SK-N-SH treated with all-trans-retinoic acid at 6 μM for 48 hours (cell line): ENCODE measurements at regions not wholly inside any gene's neighbourhood (a gene's known extent, or its start where the extent isn't known, plus 50 kb on each side); places are given as distances from the start of the nearest gene placed in this dataset.

Experiments
- ATAC-seq: fragments of 200-7000 bp; cut with Tn5 transposase; 3 replicates; pipeline ENCODE4 v1.9.1; 2020; ENCODE audit warnings: mild to moderate bottlenecking, moderate library complexity
- BACH2 ChIP-seq: fragments of 250-450 bp; sonication (Bioruptor Pico); IDR thresholded peaks from 2 replicates; pipeline ENCODE4 v1.9.0; 2021; ENCODE audit warnings: mild to moderate bottlenecking, borderline replicate concordance
- CSDC2 ChIP-seq: fragments of 250-450 bp; sonication (Bioruptor Pico); IDR thresholded peaks from 2 replicates; pipeline ENCODE4 v1.5.0; 2020; ENCODE audit warnings: mild to moderate bottlenecking, moderate library complexity
- ESRRG ChIP-seq: fragments of 250-450 bp; sonication (Bioruptor Pico); IDR thresholded peaks from 2 replicates; pipeline ENCODE4 v1.6.1; 2021; ENCODE audit warnings: mild to moderate bottlenecking
- GLIS3 ChIP-seq: fragments of 250-450 bp; sonication (Bioruptor Pico); IDR thresholded peaks from 2 replicates; pipeline ENCODE4 v1.5.0; 2020; ENCODE audit warnings: mild to moderate bottlenecking, moderate library complexity
- ISL1 ChIP-seq: fragments of 250-450 bp; sonication (Bioruptor Pico); IDR thresholded peaks from 2 replicates; pipeline ENCODE4 v2.1.2; 2022; ENCODE audit warnings: mild to moderate bottlenecking, moderate library complexity
- OSR1 ChIP-seq: fragments of 250-450 bp; sonication (Bioruptor Pico); IDR thresholded peaks from 2 replicates; pipeline ENCODE4 v1.8.0; 2022; ENCODE audit warnings: moderate library complexity, mild to moderate bottlenecking, inconsistent platforms
- PATZ1 ChIP-seq: fragments of 250-450 bp; sonication (Bioruptor Pico); IDR thresholded peaks from 2 replicates; pipeline ENCODE4 v1.8.0; 2020; ENCODE audit warnings: mild to moderate bottlenecking, moderate library complexity, borderline replicate concordance
- PPARA ChIP-seq: fragments of 250-450 bp; sonication (Bioruptor Pico); IDR thresholded peaks from 2 replicates; pipeline ENCODE4 v1.5.0; 2020; ENCODE audit warnings: mild to moderate bottlenecking, borderline replicate concordance
- SNAI2 ChIP-seq: fragments of 250-450 bp; sonication (Bioruptor Pico); IDR thresholded peaks from 2 replicates; pipeline ENCODE4 v1.5.0; 2020; ENCODE audit warnings: mild to moderate bottlenecking, moderate library complexity
- TCF4 ChIP-seq: fragments of 250-450 bp; sonication (Bioruptor Pico); IDR thresholded peaks from 2 replicates; pipeline ENCODE4 v1.8.0; 2021; ENCODE audit warnings: mild to moderate bottlenecking, moderate library complexity, borderline replicate concordance
- TOX ChIP-seq: fragments of 250-450 bp; sonication (Bioruptor Pico); IDR thresholded peaks from 2 replicates; pipeline ENCODE4 v1.8.0; 2021; ENCODE audit warnings: mild to moderate bottlenecking, moderate library complexity, borderline replicate concordance
- ZC3H10 ChIP-seq: fragments of 250-450 bp; sonication (Bioruptor Pico); IDR thresholded peaks from 2 replicates; pipeline ENCODE4 v1.5.1; 2021; ENCODE audit warnings: mild to moderate bottlenecking, moderate library complexity
- ZFP3 ChIP-seq: fragments of 250-450 bp; sonication (Bioruptor Pico); IDR thresholded peaks from 2 replicates; pipeline ENCODE4 v1.5.0; 2020; ENCODE audit warnings: mild to moderate bottlenecking, moderate library complexity
- ZFP30 ChIP-seq: fragments of 450-650 bp; formaldehyde crosslinking; IDR thresholded peaks from 2 replicates; pipeline ENCODE4 v1.5.0; 2022; ENCODE audit warnings: mild to moderate bottlenecking, moderate library complexity
- ZNF565 ChIP-seq: fragments of 450-650 bp; formaldehyde crosslinking; conservative IDR thresholded peaks from 2 replicates; pipeline ENCODE4 v1.5.0; 2020; ENCODE audit warnings: low read depth, mild to moderate bottlenecking, moderate library complexity
- ZNF70 ChIP-seq: fragments of 450-650 bp; formaldehyde crosslinking; IDR thresholded peaks from 2 replicates; pipeline ENCODE4 v1.5.0; 2020; ENCODE audit warnings: mild to moderate bottlenecking, moderate library complexity
- ZNF8 ChIP-seq: fragments of 450-650 bp; formaldehyde crosslinking; IDR thresholded peaks from 2 replicates; pipeline ENCODE4 v1.5.0; 2020; ENCODE audit warnings: mild to moderate bottlenecking, moderate library complexity
- TF ChIP-seq, protein P1 (sequence below): fragments of 250-450 bp; sonication (Bioruptor Pico); IDR thresholded peaks from 2 replicates; pipeline ENCODE4 v1.5.1; 2020; ENCODE audit warnings: low read depth, mild to moderate bottlenecking, moderate library complexity
- TF ChIP-seq, protein P2 (sequence below): fragments of 250-450 bp; sonication (Bioruptor Pico); IDR thresholded peaks from 2 replicates; pipeline ENCODE4 v1.5.1; 2021; ENCODE audit warnings: mild to moderate bottlenecking, moderate library complexity
- TF ChIP-seq, protein P3 (sequence below): fragments of 250-450 bp; sonication (Bioruptor Pico); IDR thresholded peaks from 2 replicates; pipeline ENCODE4 v1.8.0; 2021; ENCODE audit warnings: low read depth, mild to moderate bottlenecking, moderate library complexity, borderline replicate concordance
- TF ChIP-seq, protein P4 (sequence below): fragments of 250-450 bp; sonication (Bioruptor Pico); IDR thresholded peaks from 2 replicates; pipeline ENCODE4 v1.5.0; 2020; ENCODE audit warnings: mild to moderate bottlenecking, moderate library complexity

GRCh38 chr1:116311756-116312680 is 61.0 kb upstream of the ATP1A1 start (continued):
- TF ChIP-seq, protein P1, sequence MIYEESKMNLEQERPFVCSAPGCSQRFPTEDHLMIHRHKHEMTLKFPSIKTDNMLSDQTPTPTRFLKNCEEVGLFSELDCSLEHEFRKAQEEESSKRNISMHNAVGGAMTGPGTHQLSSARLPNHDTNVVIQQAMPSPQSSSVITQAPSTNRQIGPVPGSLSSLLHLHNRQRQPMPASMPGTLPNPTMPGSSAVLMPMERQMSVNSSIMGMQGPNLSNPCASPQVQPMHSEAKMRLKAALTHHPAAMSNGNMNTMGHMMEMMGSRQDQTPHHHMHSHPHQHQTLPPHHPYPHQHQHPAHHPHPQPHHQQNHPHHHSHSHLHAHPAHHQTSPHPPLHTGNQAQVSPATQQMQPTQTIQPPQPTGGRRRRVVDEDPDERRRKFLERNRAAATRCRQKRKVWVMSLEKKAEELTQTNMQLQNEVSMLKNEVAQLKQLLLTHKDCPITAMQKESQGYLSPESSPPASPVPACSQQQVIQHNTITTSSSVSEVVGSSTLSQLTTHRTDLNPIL: no peak
- no peak for TF ChIP-seq BACH2 (CRISPR knock-in tag)
- no peak for TF ChIP-seq ZNF70 (CRISPR knock-in tag)
- TF ChIP-seq GLIS3 (CRISPR knock-in tag): no peak
- no peak for TF ChIP-seq ZNF8 (CRISPR knock-in tag)
- TF ChIP-seq, all 23 proteins: peak for 0

DNA sequence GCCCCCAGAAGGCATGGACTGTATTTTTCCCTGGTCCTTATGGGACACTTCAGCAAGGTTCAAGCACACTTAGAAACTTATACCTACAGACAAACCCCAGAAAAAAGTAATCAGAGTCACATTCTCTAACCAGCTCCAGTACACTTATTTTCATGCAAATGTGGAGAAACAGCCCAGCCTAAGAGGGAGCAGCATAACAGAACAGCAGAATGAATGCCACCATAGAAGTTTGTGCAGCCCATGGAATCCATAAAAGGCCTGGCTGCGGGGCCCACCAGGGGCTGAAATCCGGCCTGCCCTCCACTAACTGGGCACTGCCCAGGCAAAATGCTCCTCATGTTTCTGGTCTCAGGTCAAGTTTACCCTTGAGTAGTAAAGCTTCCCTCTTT is 60.4 kb upstream of the ATP1A1 start:
- no peak for ATAC-seq
- no peak for TF ChIP-seq SNAI2
- TF ChIP-seq, protein P2, sequence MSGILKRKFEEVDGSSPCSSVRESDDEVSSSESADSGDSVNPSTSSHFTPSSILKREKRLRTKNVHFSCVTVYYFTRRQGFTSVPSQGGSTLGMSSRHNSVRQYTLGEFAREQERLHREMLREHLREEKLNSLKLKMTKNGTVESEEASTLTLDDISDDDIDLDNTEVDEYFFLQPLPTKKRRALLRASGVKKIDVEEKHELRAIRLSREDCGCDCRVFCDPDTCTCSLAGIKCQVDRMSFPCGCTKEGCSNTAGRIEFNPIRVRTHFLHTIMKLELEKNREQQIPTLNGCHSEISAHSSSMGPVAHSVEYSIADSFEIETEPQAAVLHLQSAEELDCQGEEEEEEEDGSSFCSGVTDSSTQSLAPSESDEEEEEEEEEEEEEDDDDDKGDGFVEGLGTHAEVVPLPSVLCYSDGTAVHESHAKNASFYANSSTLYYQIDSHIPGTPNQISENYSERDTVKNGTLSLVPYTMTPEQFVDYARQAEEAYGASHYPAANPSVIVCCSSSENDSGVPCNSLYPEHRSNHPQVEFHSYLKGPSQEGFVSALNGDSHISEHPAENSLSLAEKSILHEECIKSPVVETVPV (CRISPR knock-in tag): no peak
- TF ChIP-seq PATZ1 (CRISPR knock-in tag): no peak
- TF ChIP-seq OSR1 (CRISPR knock-in tag): no peak
- TF ChIP-seq GLIS3 (CRISPR knock-in tag): no peak
- TF ChIP-seq CSDC2 (CRISPR knock-in tag): no peak
- no peak for TF ChIP-seq ZC3H10 (CRISPR knock-in tag)
- no peak for TF ChIP-seq PPARA
- TF ChIP-seq ISL1 (CRISPR knock-in tag): no peak
- TF ChIP-seq BACH2 (CRISPR knock-in tag): no peak
- TF ChIP-seq, protein P3, sequence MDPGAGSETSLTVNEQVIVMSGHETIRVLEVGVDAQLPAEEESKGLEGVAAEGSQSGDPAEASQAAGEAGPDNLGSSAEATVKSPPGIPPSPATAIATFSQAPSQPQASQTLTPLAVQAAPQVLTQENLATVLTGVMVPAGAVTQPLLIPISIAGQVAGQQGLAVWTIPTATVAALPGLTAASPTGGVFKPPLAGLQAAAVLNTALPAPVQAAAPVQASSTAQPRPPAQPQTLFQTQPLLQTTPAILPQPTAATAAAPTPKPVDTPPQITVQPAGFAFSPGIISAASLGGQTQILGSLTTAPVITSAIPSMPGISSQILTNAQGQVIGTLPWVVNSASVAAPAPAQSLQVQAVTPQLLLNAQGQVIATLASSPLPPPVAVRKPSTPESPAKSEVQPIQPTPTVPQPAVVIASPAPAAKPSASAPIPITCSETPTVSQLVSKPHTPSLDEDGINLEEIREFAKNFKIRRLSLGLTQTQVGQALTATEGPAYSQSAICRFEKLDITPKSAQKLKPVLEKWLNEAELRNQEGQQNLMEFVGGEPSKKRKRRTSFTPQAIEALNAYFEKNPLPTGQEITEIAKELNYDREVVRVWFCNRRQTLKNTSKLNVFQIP (CRISPR knock-in tag): no peak
- TF ChIP-seq ZFP3 (CRISPR knock-in tag): no peak

GRCh38 chr1:116313776-116314175 is 59.3 kb upstream of the ATP1A1 start:
- ATAC-seq: no peak

More at GRCh38 chr1:116313776-116314175, 59.3 kb upstream of the ATP1A1 start:
- no peak for TF ChIP-seq TOX (CRISPR knock-in tag)
- TF ChIP-seq ESRRG (CRISPR knock-in tag): no peak
- no peak for TF ChIP-seq PPARA
- no peak for TF ChIP-seq GLIS3 (CRISPR knock-in tag)
- TF ChIP-seq ZNF8 (CRISPR knock-in tag): no peak
- TF ChIP-seq PATZ1 (CRISPR knock-in tag): no peak
- no peak for TF ChIP-seq ZFP30
- no peak for TF ChIP-seq OSR1 (CRISPR knock-in tag)
- TF ChIP-seq, protein P4, sequence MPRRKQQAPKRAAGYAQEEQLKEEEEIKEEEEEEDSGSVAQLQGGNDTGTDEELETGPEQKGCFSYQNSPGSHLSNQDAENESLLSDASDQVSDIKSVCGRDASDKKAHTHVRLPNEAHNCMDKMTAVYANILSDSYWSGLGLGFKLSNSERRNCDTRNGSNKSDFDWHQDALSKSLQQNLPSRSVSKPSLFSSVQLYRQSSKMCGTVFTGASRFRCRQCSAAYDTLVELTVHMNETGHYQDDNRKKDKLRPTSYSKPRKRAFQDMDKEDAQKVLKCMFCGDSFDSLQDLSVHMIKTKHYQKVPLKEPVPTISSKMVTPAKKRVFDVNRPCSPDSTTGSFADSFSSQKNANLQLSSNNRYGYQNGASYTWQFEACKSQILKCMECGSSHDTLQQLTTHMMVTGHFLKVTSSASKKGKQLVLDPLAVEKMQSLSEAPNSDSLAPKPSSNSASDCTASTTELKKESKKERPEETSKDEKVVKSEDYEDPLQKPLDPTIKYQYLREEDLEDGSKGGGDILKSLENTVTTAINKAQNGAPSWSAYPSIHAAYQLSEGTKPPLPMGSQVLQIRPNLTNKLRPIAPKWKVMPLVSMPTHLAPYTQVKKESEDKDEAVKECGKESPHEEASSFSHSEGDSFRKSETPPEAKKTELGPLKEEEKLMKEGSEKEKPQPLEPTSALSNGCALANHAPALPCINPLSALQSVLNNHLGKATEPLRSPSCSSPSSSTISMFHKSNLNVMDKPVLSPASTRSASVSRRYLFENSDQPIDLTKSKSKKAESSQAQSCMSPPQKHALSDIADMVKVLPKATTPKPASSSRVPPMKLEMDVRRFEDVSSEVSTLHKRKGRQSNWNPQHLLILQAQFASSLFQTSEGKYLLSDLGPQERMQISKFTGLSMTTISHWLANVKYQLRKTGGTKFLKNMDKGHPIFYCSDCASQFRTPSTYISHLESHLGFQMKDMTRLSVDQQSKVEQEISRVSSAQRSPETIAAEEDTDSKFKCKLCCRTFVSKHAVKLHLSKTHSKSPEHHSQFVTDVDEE: no peak
- TF ChIP-seq ZFP3 (CRISPR knock-in tag): no peak
- no peak for TF ChIP-seq ZC3H10 (CRISPR knock-in tag)
- no peak for TF ChIP-seq TCF4 (CRISPR knock-in tag)
- TF ChIP-seq ZNF565 (CRISPR knock-in tag): no peak
- TF ChIP-seq ISL1 (CRISPR knock-in tag): no peak
